ENCODE measurements at regions not wholly inside any gene's neighbourhood (a gene's known extent, or its start where the extent isn't known, plus 50 kb on each side); places are given as distances from the start of the nearest gene placed in this dataset.

GRCh38 chr13:27370305-27370872 is 54.0 kb upstream of the GTF3A start:
- DNase-seq, result no peak

- DNase-seq, result peak; percentile 51
Measured at GRCh38 chr13:27371932-27372331, 52.5 kb upstream of the GTF3A start.

GRCh38 chr13:27372896-27373295 is 51.5 kb upstream of the GTF3A start:
- peak; percentile 77 for DNase-seq

- peak; percentile 1 for DNase-seq
Measured at GRCh38 chr13:27374126-27374613, 50.2 kb upstream of the GTF3A start.
